ENCODE measurements at regions not wholly inside any gene's neighbourhood (a gene's known extent, or its start where the extent isn't known, plus 50 kb on each side); places are given as distances from the start of the nearest gene placed in this dataset.

GRCh38 chr6:22636452-22636851, 67.1 kb downstream of the HDGFL1 start:
- no peak overlapping the region for H3K4me3 ChIP-seq (replicated peaks in 1 of 4; ENCODE audit: control extremely low read depth in 1 of 4, insufficient read depth in 1 of 4, low read depth in 3 of 4, low read length in 4 of 4)
- H3K9me3 ChIP-seq (ENCODE audit: control insufficient read depth, insufficient read depth, low read depth, low read length), result no peaks in the 10 kb centered on the region
- TF ChIP-seq, protein P1, sequence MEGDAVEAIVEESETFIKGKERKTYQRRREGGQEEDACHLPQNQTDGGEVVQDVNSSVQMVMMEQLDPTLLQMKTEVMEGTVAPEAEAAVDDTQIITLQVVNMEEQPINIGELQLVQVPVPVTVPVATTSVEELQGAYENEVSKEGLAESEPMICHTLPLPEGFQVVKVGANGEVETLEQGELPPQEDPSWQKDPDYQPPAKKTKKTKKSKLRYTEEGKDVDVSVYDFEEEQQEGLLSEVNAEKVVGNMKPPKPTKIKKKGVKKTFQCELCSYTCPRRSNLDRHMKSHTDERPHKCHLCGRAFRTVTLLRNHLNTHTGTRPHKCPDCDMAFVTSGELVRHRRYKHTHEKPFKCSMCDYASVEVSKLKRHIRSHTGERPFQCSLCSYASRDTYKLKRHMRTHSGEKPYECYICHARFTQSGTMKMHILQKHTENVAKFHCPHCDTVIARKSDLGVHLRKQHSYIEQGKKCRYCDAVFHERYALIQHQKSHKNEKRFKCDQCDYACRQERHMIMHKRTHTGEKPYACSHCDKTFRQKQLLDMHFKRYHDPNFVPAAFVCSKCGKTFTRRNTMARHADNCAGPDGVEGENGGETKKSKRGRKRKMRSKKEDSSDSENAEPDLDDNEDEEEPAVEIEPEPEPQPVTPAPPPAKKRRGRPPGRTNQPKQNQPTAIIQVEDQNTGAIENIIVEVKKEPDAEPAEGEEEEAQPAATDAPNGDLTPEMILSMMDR (conservative IDR thresholded peaks at IDR 0.05 in 1 of 2, IDR thresholded peaks at IDR 0.05 in 1 of 2; ENCODE audit: low read depth in 1 of 2, low read length in 2 of 2), result no peak
- TF ChIP-seq EZH2 (IDR thresholded peaks at IDR 0.05; ENCODE audit: low read length, missing control alignments), result no peak
- no peaks in the 10 kb centered on the region for H3K36me3 ChIP-seq (ENCODE audit: control insufficient read depth, insufficient read depth, low read length)
- no peak overlapping the region for H3K27ac ChIP-seq (ENCODE audit: insufficient read depth, low read length)
- no peaks in the 10 kb centered on the region for H3K79me2 ChIP-seq (ENCODE audit: control insufficient read depth, insufficient read depth, low read length)
- no peak overlapping the region for H3K4me2 ChIP-seq (ENCODE audit: extremely low read depth, insufficient read depth, low read length)
- no peaks in the 10 kb centered on the region for H3K27me3 ChIP-seq (ENCODE audit: control insufficient read depth, insufficient read depth, low read length)
- H4K20me1 ChIP-seq (ENCODE audit: control insufficient read depth, extremely low read depth, insufficient read depth, low read length), result no peaks in the 10 kb centered on the region
- H2AFZ ChIP-seq (ENCODE audit: low read length), result no peak overlapping the region
- H3K4me1 ChIP-seq (ENCODE audit: control insufficient read depth, extremely low read depth, insufficient read depth, low read length), result no peaks in the 10 kb centered on the region
- DNase-seq (ENCODE audit: low read depth in 2 of 2), result peak in 1 of 2 donors; percentile 56
- H3K9ac ChIP-seq (ENCODE audit: insufficient read depth, low read length), result no peak overlapping the region

DNA sequence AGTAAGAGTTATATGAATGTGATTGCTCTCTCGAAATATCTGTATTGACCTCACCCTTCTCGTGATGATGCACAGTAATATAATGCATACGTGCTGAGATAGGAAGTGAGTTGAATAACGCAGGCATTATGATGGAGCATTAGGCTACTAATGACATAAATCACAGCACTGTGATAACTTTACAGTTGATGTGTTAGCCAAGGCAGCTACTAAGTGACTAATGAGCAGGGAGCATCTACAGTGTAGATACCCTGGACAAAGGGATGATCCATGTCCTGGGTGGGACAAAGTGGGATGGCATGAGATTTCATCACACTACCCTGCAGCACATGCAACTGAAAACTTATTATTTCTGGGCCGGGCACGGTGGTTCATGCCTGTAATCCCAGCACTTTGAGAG, 68.4 kb downstream of the HDGFL1 start:
- no peaks in the 10 kb centered on the region for H3K27me3 ChIP-seq (ENCODE audit: control insufficient read depth, insufficient read depth, low read length)
- no peak for DNase-seq (ENCODE audit: low read depth in 2 of 2)
- no peaks in the 10 kb centered on the region for H3K79me2 ChIP-seq (ENCODE audit: control insufficient read depth, insufficient read depth, low read length)
- no peak overlapping the region for H3K9ac ChIP-seq (ENCODE audit: insufficient read depth, low read length)
- H4K20me1 ChIP-seq (ENCODE audit: control insufficient read depth, extremely low read depth, insufficient read depth, low read length), result no peaks in the 10 kb centered on the region
- TF ChIP-seq, protein P1 (conservative IDR thresholded peaks at IDR 0.05 in 1 of 2, IDR thresholded peaks at IDR 0.05 in 1 of 2; ENCODE audit: low read depth in 1 of 2, low read length in 2 of 2), result no peak
- TF ChIP-seq EZH2 (IDR thresholded peaks at IDR 0.05; ENCODE audit: low read length, missing control alignments), result no peak
- no peak overlapping the region for H3K4me3 ChIP-seq (replicated peaks in 1 of 4; ENCODE audit: control extremely low read depth in 1 of 4, insufficient read depth in 1 of 4, low read depth in 3 of 4, low read length in 4 of 4)
- H2AFZ ChIP-seq (ENCODE audit: low read length), result no peak overlapping the region
- H3K27ac ChIP-seq (ENCODE audit: insufficient read depth, low read length), result no peak overlapping the region
- H3K9me3 ChIP-seq (ENCODE audit: control insufficient read depth, insufficient read depth, low read depth, low read length), result no peaks in the 10 kb centered on the region
- no peaks in the 10 kb centered on the region for H3K36me3 ChIP-seq (ENCODE audit: control insufficient read depth, insufficient read depth, low read length)
- no peak overlapping the region for H3K4me2 ChIP-seq (ENCODE audit: extremely low read depth, insufficient read depth, low read length)
- H3K4me1 ChIP-seq (ENCODE audit: control insufficient read depth, extremely low read depth, insufficient read depth, low read length), result no peaks in the 10 kb centered on the region

DNA sequence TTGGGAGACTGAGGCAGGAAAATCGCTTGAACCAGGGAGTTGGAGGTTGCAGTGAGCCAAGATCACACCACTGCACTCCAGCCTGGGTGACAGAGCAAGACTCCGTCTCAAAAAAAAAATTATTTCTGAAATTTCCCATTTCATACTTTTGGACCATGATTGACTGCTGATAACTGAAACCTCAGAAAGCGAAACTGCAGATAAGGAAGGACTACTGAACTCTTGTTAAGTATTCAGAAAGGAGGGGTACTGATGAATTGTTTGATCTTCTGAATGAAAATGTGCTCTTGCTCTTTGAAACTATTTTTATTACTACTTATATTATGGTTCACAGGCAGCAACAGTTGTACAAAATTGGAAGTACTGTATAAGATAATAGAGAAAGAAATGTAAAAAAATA, 69.0 kb downstream of the HDGFL1 start:
- no peak overlapping the region for H3K4me2 ChIP-seq (ENCODE audit: extremely low read depth, insufficient read depth, low read length)
- no peaks in the 10 kb centered on the region for H3K27me3 ChIP-seq (ENCODE audit: control insufficient read depth, insufficient read depth, low read length)
- no peak overlapping the region for H3K27ac ChIP-seq (ENCODE audit: insufficient read depth, low read length)
- H4K20me1 ChIP-seq (ENCODE audit: control insufficient read depth, extremely low read depth, insufficient read depth, low read length), result no peaks in the 10 kb centered on the region
- no peaks in the 10 kb centered on the region for H3K9me3 ChIP-seq (ENCODE audit: control insufficient read depth, insufficient read depth, low read depth, low read length)
- no peaks in the 10 kb centered on the region for H3K36me3 ChIP-seq (ENCODE audit: control insufficient read depth, insufficient read depth, low read length)
- TF ChIP-seq, protein P1 (conservative IDR thresholded peaks at IDR 0.05 in 1 of 2, IDR thresholded peaks at IDR 0.05 in 1 of 2; ENCODE audit: low read depth in 1 of 2, low read length in 2 of 2), result no peak
- no peak for TF ChIP-seq EZH2 (IDR thresholded peaks at IDR 0.05; ENCODE audit: low read length, missing control alignments)
- H3K9ac ChIP-seq (ENCODE audit: insufficient read depth, low read length), result no peak overlapping the region
- DNase-seq (ENCODE audit: low read depth in 2 of 2), result no peak
- no peak overlapping the region for H3K4me3 ChIP-seq (replicated peaks in 1 of 4; ENCODE audit: control extremely low read depth in 1 of 4, insufficient read depth in 1 of 4, low read depth in 3 of 4, low read length in 4 of 4)
- no peaks in the 10 kb centered on the region for H3K4me1 ChIP-seq (ENCODE audit: control insufficient read depth, extremely low read depth, insufficient read depth, low read length)
- no peak overlapping the region for H2AFZ ChIP-seq (ENCODE audit: low read length)
- H3K79me2 ChIP-seq (ENCODE audit: control insufficient read depth, insufficient read depth, low read length), result no peaks in the 10 kb centered on the region
